Dermis blood vessel endothelial cell (primary cell): ENCODE measurements at regions not wholly inside any gene's neighbourhood (a gene's known extent, or its start where the extent isn't known, plus 50 kb on each side); places are given as distances from the start of the nearest gene placed in this dataset.
A peak's percentile ranks its signal among the peaks of the same experiment; 100 is the strongest.

Source experiments
- DNase-seq: peaks from one replicate; pipeline ENCODE4 v3.0.0; 2010

DNA sequence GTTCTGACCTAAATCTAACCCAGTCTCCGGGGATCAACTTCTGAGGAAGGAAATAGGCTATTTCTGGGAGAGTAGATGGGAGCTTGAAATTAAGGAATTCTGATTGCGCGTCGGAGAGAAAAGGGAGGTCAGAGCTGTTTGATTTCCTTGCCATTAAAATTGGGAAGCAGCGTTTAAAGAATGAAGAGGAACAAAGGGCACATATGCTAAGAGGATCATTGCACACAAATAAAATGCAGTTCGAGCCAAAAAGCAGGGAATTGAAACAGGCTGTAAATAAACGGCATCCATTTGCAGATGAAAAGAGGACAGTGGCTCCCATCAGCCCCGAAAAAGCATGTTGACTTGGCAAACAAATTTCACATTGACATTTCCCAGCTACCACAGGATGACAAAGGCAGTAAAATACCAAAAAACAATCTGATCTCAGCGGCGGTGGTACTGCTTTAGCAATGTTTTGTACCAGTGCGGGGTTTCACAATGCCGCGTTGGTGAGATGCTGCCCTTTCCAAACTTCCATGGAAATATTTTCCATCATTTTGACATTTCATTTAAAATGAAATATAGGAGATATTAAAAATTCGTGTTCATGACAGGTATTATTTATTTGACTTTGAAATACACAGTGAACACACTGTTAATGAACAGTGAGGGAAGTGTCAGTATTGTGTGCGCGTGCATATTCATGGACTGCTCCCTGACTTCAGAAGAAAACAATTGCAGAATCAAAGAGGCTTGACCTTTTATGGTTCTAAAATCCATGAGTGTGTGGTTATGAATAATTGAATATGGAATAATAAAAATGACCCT is 108.8 kb downstream of the SQOR start:
- no peak for DNase-seq

DNA sequence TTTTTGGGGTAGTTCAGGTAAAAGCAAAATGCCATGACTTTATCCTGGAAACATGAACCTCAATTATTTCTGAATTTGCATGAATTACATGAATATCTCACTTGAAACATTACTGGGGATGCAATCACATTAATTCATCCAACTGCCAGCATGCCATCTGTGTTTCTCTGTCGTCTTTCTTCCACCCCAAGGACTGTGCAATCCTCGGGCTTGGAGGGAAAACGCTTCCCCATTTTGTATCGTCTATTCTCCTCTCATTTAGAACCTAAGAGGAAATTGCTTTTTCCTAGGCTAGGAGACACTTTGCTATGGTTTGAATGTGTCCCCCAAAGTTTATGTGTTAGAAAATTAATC is 109.4 kb downstream of the SQOR start:
- DNase-seq = no peak

GRCh38 chr15:45747426-45747825 is 112.6 kb downstream of the SQOR start:
- no peak for DNase-seq

- DNase-seq = no peak
Observed at GRCh38 chr15:45751629-45752028, 116.8 kb downstream of the SQOR start.

- DNase-seq = no peak
Observed at GRCh38 chr15:45759936-45760335, 125.1 kb downstream of the SQOR start.

GRCh38 chr15:45762726-45763125 is 127.9 kb downstream of the SQOR start:
- no peak for DNase-seq

DNA sequence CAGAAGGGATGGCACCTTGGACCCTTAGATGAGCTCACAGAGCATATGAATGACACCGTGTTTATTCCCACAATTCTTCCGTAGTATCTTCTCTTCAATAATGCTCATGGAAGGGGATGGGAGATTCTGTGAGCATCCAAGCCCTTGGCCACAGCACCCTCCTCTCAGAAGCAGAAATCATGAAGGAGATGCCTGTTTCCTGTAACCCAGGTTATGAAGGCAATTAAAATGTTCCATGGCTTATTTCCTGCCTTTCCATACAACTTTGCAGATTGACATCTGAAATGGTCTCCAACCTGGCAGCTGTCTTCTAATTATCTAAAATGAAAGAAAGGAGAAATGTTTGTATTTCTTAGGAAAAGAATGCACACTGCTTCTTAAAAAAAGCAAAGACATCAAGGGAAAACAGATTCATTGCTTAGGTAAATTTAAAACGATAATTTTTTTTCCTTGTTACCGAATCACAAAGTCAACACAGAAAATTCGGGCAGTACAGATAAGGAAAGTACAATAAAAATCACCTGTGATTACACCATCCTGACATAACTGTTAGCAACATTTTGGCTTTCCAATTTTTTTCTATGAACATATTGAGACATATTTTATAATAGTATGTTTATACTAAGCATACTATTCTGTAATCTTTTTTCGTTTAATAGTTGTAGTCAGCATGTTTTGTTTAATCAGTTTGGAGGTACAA is 128.5 kb downstream of the SQOR start:
- DNase-seq = no peak

DNA sequence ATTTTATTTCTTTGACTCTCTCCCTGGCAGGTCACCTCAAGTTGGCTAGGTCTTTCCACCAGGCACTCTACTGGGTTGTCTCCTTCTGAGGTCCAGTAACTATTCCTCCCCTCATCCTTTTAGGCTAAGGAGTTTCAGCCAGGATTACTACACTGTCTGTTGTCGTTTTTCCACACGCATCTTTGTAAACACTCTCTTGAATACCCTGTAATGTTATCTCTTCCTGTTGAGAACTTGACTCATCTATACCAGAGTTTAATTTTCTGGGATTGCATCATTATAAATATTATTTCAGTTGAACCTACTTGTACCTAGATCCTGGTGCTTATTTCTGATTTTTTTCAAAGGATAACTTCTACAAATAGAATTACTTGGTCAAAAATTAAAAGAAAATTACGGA is 138.3 kb downstream of the SQOR start:
- no peak for DNase-seq

DNA sequence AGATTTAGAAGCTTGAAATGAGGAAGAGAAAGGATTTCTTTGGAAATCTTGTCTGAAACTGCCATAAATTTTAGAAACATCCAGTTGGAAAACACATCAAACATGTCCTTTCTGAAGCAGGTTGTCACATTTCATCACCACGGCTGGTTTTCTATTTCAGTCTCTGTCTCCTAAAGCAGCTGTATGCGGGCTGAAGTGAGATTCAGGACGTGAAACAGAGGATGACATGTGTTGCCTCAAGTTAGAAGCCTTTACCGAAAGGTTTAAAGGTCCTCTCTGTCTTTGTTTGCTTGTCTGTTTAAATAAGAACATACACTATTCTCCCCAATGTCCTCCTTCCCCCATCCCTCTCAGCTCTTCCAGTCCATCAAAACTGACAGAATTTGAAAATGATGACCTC is 141.9 kb downstream of the SQOR start:
- DNase-seq = no peak

DNA sequence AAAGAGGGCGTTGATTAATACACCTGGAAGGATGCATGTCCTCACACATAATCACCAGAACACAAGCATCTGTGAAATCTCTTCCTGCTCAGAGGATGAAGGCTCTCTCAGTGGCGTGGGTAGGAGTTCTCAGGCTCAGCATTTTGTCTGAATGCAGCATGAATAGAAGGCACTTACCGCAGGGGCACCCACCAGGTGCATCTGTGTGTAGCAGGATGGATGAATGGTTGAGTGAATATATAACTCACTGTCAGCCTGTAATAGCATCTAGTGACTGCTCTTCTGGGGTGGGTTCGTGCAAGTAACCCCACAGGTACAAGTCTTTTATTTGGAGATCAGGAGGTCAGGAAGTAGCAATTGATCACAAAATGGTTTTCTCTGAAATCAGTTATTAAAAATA is 143.0 kb downstream of the SQOR start:
- DNase-seq = no peak

GRCh38 chr15:45780352-45780751 is 145.5 kb downstream of the SQOR start:
- no peak for DNase-seq

- DNase-seq = no peak
Observed at GRCh38 chr15:45784656-45785055, 149.8 kb downstream of the SQOR start.

DNA sequence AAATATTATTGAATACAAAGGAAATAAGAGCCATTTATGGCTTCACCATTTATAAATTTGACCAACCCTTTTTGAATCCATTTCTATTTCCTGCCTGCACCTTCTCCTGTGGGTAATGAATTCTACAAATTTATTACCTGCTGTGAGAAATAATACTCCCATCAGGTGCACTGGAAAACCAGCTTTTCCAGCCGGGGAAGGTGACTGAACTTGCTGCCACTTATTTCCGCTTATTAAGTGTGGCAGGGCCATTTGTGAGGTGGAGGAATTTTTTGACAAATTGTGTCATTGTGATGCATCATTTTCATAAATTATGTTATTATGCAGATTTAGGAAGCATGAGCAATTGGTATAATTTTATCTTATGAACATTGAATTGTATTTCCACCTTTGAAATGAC is 151.1 kb downstream of the SQOR start:
- no peak for DNase-seq

- DNase-seq = peak; percentile 44
Observed at GRCh38 chr15:45790325-45790943, 155.6 kb downstream of the SQOR start.

DNA sequence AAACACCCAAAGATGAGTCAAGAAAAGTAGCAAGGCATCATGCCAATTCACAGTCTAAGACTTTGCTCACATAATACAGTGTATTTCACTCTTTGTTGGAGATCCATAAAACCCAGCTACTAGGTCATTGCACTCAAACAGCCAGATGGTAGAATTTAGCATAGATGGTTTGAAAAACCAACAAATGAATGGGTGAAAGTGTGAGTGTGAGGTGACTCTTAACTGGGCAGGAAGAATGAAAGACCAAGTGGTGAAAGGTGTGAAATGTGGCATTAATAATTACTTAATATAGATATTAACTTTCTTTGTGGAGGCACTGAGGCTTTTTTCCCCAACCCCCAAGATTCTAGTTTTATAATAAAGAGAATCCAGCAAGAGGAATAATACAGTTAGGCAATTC is 159.5 kb downstream of the SQOR start:
- no peak for DNase-seq

DNA sequence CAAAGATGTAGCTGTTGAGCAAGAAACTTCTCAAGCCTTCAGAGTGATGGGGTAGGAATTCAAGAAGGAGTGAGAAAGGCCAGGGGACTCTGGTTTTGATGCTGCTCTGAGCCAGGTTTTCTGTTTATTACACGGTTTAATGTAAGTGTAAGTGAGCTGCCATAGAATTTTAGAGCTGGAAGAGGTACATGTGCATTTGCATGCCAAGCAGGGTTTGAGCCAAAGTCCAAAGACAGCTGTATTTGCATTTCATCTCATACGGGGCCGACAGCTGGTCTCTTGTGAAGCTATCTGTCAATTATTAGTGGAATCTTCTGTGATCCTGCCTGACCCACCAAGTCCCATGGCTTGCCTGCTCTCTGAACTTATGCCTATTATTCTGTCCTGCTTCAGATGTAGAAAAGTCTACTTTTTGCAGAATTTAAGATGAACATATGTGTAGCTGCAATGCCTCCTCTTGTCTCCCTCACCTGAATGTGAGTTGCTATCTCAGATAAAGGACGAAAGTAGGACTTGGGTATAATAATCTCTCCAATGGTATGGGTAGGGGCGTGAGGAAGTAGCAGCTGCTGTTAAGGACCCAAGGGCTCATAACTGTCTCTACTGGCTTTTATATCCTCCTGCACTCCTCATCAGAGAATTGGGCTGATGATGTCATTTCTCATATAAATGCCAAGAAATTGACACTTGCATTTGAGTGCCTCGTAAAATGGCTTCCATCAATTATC is 160.0 kb downstream of the SQOR start:
- peak; percentile 4 for DNase-seq

GRCh38 chr15:45795440-45796069 is 160.7 kb downstream of the SQOR start:
- DNase-seq = peak; percentile 92

GRCh38 chr15:45796433-45796832 is 161.6 kb downstream of the SQOR start:
- DNase-seq = no peak

- no peak for DNase-seq
Observed at GRCh38 chr15:45799508-45799907, 164.7 kb downstream of the SQOR start.

DNA sequence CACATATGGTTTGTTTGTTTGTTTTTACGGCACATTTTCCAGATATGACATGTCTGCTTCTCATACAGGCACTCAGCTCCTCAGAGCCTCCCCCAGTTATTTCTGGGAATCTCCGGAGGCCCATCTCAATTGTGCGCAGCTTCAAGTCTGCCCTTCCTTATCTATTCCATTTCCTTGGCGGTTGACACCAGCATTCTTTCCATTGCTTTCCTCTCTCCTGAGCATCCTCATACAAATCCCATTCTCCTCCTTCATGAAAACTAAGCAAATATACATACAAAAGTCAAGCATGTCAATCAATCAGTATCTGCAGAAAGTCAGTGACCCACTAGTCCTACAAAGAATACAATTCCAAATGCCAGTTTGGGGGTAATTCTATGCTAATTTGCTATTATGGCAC is 166.7 kb downstream of the SQOR start:
- no peak for DNase-seq

- no peak for DNase-seq
Observed at GRCh38 chr15:45802140-45802539, 167.3 kb downstream of the SQOR start.

- no peak for DNase-seq
Observed at GRCh38 chr15:45804028-45804427, 169.2 kb downstream of the SQOR start.

DNA sequence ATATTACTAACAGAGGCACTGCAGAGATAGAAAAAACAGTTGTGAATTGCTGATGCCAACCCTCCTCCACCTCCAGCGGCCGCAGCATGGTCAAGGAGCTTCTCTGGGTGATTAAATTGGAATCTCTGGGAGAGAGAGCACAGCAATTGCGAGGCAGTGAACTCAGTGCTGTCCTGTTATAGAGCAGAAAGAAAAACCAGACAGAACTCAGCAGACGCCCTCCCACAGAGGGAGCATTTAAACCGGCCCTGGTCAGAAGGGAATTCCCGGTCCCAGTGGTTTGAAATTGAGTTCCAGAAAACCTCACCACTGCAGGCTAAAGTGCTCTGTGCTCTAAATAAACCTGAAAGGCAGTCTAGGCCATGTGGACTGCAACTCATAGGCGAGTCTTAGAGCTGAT is 175.4 kb downstream of the SQOR start:
- no peak for DNase-seq
